ENCODE measurements at regions not wholly inside any gene's neighbourhood (a gene's known extent, or its start where the extent isn't known, plus 50 kb on each side); places are given as distances from the start of the nearest gene placed in this dataset.

DNA sequence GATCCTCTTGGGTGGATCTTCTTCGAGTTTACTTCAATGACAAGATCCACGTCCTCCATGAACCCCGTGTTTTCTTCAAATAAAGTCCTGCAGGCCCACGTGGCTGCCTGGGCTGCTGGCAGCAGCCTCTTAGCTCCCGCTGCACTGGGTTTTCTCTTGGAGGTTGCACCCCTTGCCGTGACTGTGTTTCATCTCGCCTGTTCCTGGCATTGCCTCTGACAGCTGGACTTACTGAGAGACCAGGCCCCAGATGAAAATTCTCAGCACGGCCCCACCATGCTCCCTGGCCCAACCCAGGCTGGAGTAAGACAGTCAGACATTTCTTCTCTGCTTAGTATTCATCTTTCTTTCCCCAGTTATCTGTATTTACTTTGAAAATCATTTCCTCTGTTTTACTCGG is 274.8 kb upstream of the RUNX1 start:
- TF ChIP-seq, protein P1, sequence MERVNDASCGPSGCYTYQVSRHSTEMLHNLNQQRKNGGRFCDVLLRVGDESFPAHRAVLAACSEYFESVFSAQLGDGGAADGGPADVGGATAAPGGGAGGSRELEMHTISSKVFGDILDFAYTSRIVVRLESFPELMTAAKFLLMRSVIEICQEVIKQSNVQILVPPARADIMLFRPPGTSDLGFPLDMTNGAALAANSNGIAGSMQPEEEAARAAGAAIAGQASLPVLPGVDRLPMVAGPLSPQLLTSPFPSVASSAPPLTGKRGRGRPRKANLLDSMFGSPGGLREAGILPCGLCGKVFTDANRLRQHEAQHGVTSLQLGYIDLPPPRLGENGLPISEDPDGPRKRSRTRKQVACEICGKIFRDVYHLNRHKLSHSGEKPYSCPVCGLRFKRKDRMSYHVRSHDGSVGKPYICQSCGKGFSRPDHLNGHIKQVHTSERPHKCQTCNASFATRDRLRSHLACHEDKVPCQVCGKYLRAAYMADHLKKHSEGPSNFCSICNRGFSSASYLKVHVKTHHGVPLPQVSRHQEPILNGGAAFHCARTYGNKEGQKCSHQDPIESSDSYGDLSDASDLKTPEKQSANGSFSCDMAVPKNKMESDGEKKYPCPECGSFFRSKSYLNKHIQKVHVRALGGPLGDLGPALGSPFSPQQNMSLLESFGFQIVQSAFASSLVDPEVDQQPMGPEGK (tag by site-specific recombination; IDR thresholded peaks at IDR 0.05): no peak
- TF ChIP-seq ZNF146 (tag by site-specific recombination; IDR thresholded peaks at IDR 0.05) (no peak), ZNF624 (tag by site-specific recombination; IDR thresholded peaks at IDR 0.05) (no peak), ZNF701 (tag by site-specific recombination; IDR thresholded peaks at IDR 0.05) (no peak), ZFHX2 (tag by site-specific recombination; conservative IDR thresholded peaks at IDR 0.05) (no peak), ZNF324 (tag by site-specific recombination; IDR thresholded peaks at IDR 0.05) (no peak), KLF8 (tag by site-specific recombination; IDR thresholded peaks at IDR 0.05) (no peak), ZNF341 (tag by site-specific recombination; IDR thresholded peaks at IDR 0.05; ENCODE audit: low read depth) (no peak)
- TF ChIP-seq, protein P2, sequence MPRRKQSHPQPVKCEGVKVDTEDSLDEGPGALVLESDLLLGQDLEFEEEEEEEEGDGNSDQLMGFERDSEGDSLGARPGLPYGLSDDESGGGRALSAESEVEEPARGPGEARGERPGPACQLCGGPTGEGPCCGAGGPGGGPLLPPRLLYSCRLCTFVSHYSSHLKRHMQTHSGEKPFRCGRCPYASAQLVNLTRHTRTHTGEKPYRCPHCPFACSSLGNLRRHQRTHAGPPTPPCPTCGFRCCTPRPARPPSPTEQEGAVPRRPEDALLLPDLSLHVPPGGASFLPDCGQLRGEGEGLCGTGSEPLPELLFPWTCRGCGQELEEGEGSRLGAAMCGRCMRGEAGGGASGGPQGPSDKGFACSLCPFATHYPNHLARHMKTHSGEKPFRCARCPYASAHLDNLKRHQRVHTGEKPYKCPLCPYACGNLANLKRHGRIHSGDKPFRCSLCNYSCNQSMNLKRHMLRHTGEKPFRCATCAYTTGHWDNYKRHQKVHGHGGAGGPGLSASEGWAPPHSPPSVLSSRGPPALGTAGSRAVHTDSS (tag by site-specific recombination; IDR thresholded peaks at IDR 0.05): no peak
- TF ChIP-seq, protein P3, sequence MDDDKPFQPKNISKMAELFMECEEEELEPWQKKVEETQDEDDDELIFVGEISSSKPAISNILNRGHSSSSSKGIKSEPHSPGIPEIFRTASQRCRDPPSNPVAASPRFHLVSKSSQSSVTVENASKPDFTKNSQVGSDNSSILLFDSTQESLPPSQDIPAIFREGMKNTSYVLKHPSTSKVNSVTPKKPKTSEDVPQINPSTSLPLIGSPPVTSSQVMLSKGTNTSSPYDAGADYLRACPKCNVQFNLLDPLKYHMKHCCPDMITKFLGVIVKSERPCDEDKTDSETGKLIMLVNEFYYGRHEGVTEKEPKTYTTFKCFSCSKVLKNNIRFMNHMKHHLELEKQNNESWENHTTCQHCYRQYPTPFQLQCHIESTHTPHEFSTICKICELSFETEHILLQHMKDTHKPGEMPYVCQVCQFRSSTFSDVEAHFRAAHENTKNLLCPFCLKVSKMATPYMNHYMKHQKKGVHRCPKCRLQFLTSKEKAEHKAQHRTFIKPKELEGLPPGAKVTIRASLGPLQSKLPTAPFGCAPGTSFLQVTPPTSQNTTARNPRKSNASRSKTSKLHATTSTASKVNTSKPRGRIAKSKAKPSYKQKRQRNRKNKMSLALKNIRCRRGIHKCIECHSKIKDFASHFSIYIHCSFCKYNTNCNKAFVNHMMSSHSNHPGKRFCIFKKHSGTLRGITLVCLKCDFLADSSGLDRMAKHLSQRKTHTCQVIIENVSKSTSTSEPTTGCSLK (tag by site-specific recombination; IDR thresholded peaks at IDR 0.05): no peak
- POLR2A ChIA-PET: no interaction called here
- Histone ChIP-seq H3K27ac (ENCODE audit: extremely low read depth, low read depth, low read length) (no peak overlapping the region), H3K4me3 (ENCODE audit: low read depth, low read length) (no peak overlapping the region), H3K4me1 (ENCODE audit: control insufficient read depth, insufficient read depth, low read length) (no peaks in the 10 kb centered on the region), H3K36me3 (ENCODE audit: control insufficient read depth in 2 of 2, insufficient read depth in 1 of 2, low read length in 2 of 2) (no peaks in the 10 kb centered on the region), H3K9me3 (ENCODE audit: control insufficient read depth, insufficient read depth, low read depth, low read length) (no peaks in the 10 kb centered on the region)
- CTCF ChIA-PET: no interaction called here

DNA sequence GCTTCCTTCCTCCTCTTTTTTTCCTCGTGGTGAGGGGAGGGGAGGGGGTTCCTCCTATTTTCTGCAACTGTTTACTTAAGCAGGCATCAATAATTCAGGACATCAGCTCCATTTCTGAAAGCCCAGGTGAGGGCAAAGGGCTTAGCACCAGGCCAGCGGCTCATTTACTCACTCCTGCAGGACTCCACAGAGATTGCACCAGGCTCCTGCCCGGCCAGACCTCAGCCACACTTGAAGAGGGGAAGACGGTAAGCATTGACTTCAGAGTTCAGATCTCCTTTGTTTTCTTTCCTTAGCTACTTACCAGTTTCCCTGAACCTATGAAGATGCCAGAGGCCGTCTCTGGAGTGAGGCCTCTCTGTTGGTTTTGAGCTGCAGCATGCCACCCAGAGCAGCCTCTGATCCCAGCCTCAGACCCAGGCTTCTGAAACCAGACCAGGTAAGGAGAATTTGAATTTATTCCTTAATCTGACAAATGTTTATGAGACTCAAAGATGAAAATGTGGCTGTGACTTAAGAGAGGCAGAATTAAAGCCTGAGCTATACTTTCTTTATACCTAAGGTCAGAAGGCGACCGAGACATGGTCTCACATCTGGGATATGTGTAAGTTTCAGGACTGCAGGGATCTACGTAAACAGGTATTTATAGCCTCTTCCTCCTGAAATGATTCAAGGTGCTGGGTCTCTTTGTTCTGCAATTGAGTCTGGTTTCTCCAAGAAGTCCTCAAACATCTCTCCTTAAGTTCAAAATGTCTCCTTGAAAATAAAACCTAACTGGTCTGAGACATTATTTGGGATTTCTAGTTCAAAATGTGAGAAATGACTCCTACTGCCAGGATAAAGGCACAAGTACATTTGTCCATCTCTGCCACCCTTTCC is 272.5 kb upstream of the RUNX1 start:
- Histone ChIP-seq H3K9me3 (ENCODE audit: control insufficient read depth, insufficient read depth, low read depth, low read length) (no peaks in the 10 kb centered on the region), H3K27ac (ENCODE audit: extremely low read depth, low read depth, low read length) (no peak overlapping the region), H3K4me1 (ENCODE audit: control insufficient read depth, insufficient read depth, low read length) (no peaks in the 10 kb centered on the region), H3K36me3 (ENCODE audit: control insufficient read depth in 2 of 2, insufficient read depth in 1 of 2, low read length in 2 of 2) (no peaks in the 10 kb centered on the region), H3K4me3 (ENCODE audit: low read depth, low read length) (no peak overlapping the region)
- ChIA-PET POLR2A (no interaction called here), CTCF (interaction anchor here (0.7 to 0.8 kb wide), 2 partner anchors 13 to 35 kb away, joined by 3 to 7 read pairs; no protein-coding TSS in a partner anchor)
- TF ChIP-seq, protein P4, sequence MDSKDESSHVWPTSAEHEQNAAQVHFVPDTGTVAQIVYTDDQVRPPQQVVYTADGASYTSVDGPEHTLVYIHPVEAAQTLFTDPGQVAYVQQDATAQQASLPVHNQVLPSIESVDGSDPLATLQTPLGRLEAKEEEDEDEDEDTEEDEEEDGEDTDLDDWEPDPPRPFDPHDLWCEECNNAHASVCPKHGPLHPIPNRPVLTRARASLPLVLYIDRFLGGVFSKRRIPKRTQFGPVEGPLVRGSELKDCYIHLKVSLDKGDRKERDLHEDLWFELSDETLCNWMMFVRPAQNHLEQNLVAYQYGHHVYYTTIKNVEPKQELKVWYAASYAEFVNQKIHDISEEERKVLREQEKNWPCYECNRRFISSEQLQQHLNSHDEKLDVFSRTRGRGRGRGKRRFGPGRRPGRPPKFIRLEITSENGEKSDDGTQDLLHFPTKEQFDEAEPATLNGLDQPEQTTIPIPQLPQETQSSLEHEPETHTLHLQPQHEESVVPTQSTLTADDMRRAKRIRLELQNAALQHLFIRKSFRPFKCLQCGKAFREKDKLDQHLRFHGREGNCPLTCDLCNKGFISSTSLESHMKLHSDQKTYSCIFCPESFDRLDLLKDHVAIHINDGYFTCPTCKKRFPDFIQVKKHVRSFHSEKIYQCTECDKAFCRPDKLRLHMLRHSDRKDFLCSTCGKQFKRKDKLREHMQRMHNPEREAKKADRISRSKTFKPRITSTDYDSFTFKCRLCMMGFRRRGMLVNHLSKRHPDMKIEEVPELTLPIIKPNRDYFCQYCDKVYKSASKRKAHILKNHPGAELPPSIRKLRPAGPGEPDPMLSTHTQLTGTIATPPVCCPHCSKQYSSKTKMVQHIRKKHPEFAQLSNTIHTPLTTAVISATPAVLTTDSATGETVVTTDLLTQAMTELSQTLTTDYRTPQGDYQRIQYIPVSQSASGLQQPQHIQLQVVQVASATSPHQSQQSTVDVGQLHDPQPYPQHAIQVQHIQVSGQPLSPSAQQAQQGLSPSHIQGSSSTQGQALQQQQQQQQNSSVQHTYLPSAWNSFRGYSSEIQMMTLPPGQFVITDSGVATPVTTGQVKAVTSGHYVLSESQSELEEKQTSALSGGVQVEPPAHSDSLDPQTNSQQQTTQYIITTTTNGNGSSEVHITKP (tag by site-specific recombination; IDR thresholded peaks at IDR 0.05): no peak
- TF ChIP-seq, protein P5, sequence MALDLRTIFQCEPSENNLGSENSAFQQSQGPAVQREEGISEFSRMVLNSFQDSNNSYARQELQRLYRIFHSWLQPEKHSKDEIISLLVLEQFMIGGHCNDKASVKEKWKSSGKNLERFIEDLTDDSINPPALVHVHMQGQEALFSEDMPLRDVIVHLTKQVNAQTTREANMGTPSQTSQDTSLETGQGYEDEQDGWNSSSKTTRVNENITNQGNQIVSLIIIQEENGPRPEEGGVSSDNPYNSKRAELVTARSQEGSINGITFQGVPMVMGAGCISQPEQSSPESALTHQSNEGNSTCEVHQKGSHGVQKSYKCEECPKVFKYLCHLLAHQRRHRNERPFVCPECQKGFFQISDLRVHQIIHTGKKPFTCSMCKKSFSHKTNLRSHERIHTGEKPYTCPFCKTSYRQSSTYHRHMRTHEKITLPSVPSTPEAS (tag by site-specific recombination; IDR thresholded peaks at IDR 0.05): no peak
- no peak for TF ChIP-seq SP2 (tag by site-specific recombination; IDR thresholded peaks at IDR 0.05)
- no peak for TF ChIP-seq WT1 (tag by site-specific recombination; IDR thresholded peaks at IDR 0.05)
- no peak for TF ChIP-seq ZNF600 (tag by site-specific recombination; IDR thresholded peaks at IDR 0.05)
- TF ChIP-seq KLF16 (tag by site-specific recombination; IDR thresholded peaks at IDR 0.05): no peak
- no peak for TF ChIP-seq YY1 (tag by site-specific recombination; IDR thresholded peaks at IDR 0.05)

Measured in HEK293 (cell line).